GM12878 (cell line): ENCODE measurements at regions not wholly inside any gene's neighbourhood (a gene's known extent, or its start where the extent isn't known, plus 50 kb on each side); places are given as distances from the start of the nearest gene placed in this dataset.

Source experiments
- ATAC-seq: fragments of 200-7000 bp; cut with Tn5 transposase; 3 replicates; pipeline ENCODE4 v1.9.1; 2020; ENCODE audit warnings: mild to moderate bottlenecking, moderate library complexity
- BruUV-seq: library from RNA; stranded (reverse); fragments of 400-500 nt; replicated peaks from 2 replicates; lab custom pipeline; 2021; lab: Mats Ljungman, UMichigan
- CTCF ChIA-PET: fragments of 300-600 bp; sonication (Branson Sonifier 250); formaldehyde crosslinking; extraction: SDS; loops from one replicate; lab custom pipeline; 2021; ENCODE audit warnings: inconsistent platforms; lab: Yijun Ruan, JAX
- POLR2A ChIA-PET: fragments of 350-600 bp; formaldehyde crosslinking; extraction: SDS; loops from one replicate; lab custom pipeline; 2021; ENCODE audit warnings: inconsistent platforms; lab: Charles Lee
- RAD21 ChIA-PET: fragments of 300-600 bp; sonication (Branson Sonifier 250); formaldehyde crosslinking; loops from one replicate; lab custom pipeline; 2023; ENCODE audit warnings: antibody characterized with exemption; ENCODE audit not compliant: unreplicated experiment; lab: Charles Lee
- SMC1A ChIA-PET: fragments of 300-600 bp; sonication (Branson Sonifier 250); formaldehyde crosslinking; loops from one replicate; lab custom pipeline; 2023; ENCODE audit not compliant: unreplicated experiment, uncharacterized antibody; lab: Charles Lee
- DNase-seq: peaks from one replicate; pipeline ENCODE4 v3.0.0-alpha.2; 2011; ENCODE audit warnings: low read depth, low spot score
- FAIRE-seq: peaks from 3 replicates; lab custom pipeline; 2011; peaks lifted over from hg19 to GRCh38; lab: Jason Lieb, UNC
- H2AFZ ChIP-seq: 2 replicates; pipeline ENCODE4 v1.6.0; 2011; ENCODE audit warnings: low read depth, low read length, control low read depth; ENCODE audit not compliant: control insufficient read depth
- H3K27ac ChIP-seq: 2 replicates; pipeline ENCODE4 v1.5.1; 2011; ENCODE audit warnings: control low read depth; ENCODE audit not compliant: control insufficient read depth, insufficient read depth
- H3K27me3 ChIP-seq, 2 experiments: replicated peaks in 1 of 2; 2 replicates each; pipeline versions ENCODE4 v1.6.0 to v1.6.1; 2011; ENCODE audit warnings: low read length in 1 of 2; ENCODE audit not compliant: control insufficient read depth in 2 of 2, insufficient read depth in 2 of 2
- H3K36me3 ChIP-seq, 2 experiments: 2 replicates each; pipeline ENCODE4 v1.5.1; 2011; ENCODE audit warnings: low read length in 1 of 2; ENCODE audit not compliant: control insufficient read depth in 2 of 2, insufficient read depth in 2 of 2
- H3K4me1 ChIP-seq: 2 replicates; pipeline ENCODE4 v1.6.1; 2011; ENCODE audit warnings: mild to moderate bottlenecking, low read length, moderate library complexity, mixed read lengths; ENCODE audit not compliant: control insufficient read depth, insufficient read depth
- H3K4me2 ChIP-seq: 2 replicates; pipeline ENCODE4 v1.6.0; 2011; ENCODE audit warnings: control low read depth; ENCODE audit not compliant: control insufficient read depth, insufficient read depth
- H3K4me3 ChIP-seq: fragments of 200-600 bp; sonication (generic); 2 replicates; pipeline ENCODE4 v1.5.1; 2016
- H3K79me2 ChIP-seq: 2 replicates; pipeline ENCODE4 v1.6.0; 2011; ENCODE audit warnings: low read length; ENCODE audit not compliant: control insufficient read depth, insufficient read depth
- H3K9ac ChIP-seq: 2 replicates; pipeline ENCODE4 v1.8.0; 2011; ENCODE audit warnings: low read length, control low read depth, mixed read lengths; ENCODE audit not compliant: control insufficient read depth, insufficient read depth
- H3K9me3 ChIP-seq: replicated peaks from 3 replicates; pipeline ENCODE4 v1.5.1; 2011; ENCODE audit warnings: mild to moderate bottlenecking, low read length; ENCODE audit not compliant: control insufficient read depth, insufficient read depth
- H4K20me1 ChIP-seq: 2 replicates; pipeline ENCODE4 v1.6.0; 2011; ENCODE audit not compliant: control insufficient read depth, insufficient read depth
- ATF2 ChIP-seq: IDR thresholded peaks from 2 replicates; pipeline ENCODE4 v1.6.1; 2012; ENCODE audit warnings: low read length, inconsistent platforms
- BCL3 ChIP-seq: IDR thresholded peaks from 2 replicates; pipeline ENCODE4 v1.6.1; 2011; ENCODE audit warnings: borderline replicate concordance, low read depth, mild to moderate bottlenecking, moderate library complexity, low read length; ENCODE audit not compliant: insufficient read depth, poor library complexity, severe bottlenecking
- CBFB ChIP-seq: IDR thresholded peaks from 2 replicates; pipeline ENCODE4 v1.6.1; 2016; ENCODE audit warnings: antibody characterized with exemption, low read depth
- CHD2 ChIP-seq: IDR thresholded peaks from 2 replicates; pipeline ENCODE4 v1.6.1; 2011; ENCODE audit warnings: low read depth, low read length, improper control_type of control experiment, borderline replicate concordance
- HDGF ChIP-seq: fragments of 450-650 bp; IDR thresholded peaks from 2 replicates; pipeline ENCODE4 v1.6.1; 2016; ENCODE audit warnings: antibody characterized with exemption
- IKZF2 ChIP-seq, 2 experiments: fragments of 450-650 bp; IDR thresholded peaks; 2 replicates each; pipeline ENCODE4 v1.6.1; 2017; ENCODE audit warnings: mild to moderate bottlenecking in 2 of 2, moderate library complexity in 2 of 2
- MLLT1 ChIP-seq: fragments of 450-650 bp; IDR thresholded peaks from 2 replicates; pipeline ENCODE4 v1.6.1; 2016; ENCODE audit warnings: mild to moderate bottlenecking
- NFYB ChIP-seq: IDR thresholded peaks from 2 replicates; pipeline ENCODE4 v1.6.1; 2011; ENCODE audit warnings: low read depth, mild to moderate bottlenecking, low read length, improper control_type of control experiment, moderate library complexity; ENCODE audit not compliant: insufficient read depth
- POU2F2 ChIP-seq: IDR thresholded peaks from 3 replicates; pipeline ENCODE4 v1.6.1; 2011; ENCODE audit warnings: low read depth, mild to moderate bottlenecking, low read length, borderline replicate concordance
- RB1 ChIP-seq: fragments of 450-650 bp; formaldehyde crosslinking; IDR thresholded peaks from 2 replicates; pipeline ENCODE4 v1.6.1; 2017; ENCODE audit warnings: mild to moderate bottlenecking, borderline replicate concordance
- SMAD1 ChIP-seq: fragments of 450-650 bp; IDR thresholded peaks from 2 replicates; pipeline ENCODE4 v1.6.1; 2018; ENCODE audit warnings: mild to moderate bottlenecking, low read depth; ENCODE audit not compliant: partially characterized antibody
- SUPT20H ChIP-seq: IDR thresholded peaks from 2 replicates; pipeline ENCODE4 v1.6.1; 2011; ENCODE audit warnings: low read depth, mild to moderate bottlenecking, low read length, moderate library complexity, borderline replicate concordance; ENCODE audit not compliant: control insufficient read depth
- USF1 ChIP-seq: IDR thresholded peaks from 2 replicates; pipeline ENCODE4 v1.6.1; 2011; ENCODE audit warnings: borderline replicate concordance, low read depth, mild to moderate bottlenecking, moderate library complexity, mixed read lengths, low read length; ENCODE audit not compliant: insufficient read depth; ENCODE audit errors: extremely low read length
- USF2 ChIP-seq: IDR thresholded peaks from 2 replicates; pipeline ENCODE4 v1.6.1; 2011; ENCODE audit warnings: low read depth, low read length, improper control_type of control experiment, borderline replicate concordance
- ZNF24 ChIP-seq: fragments of 450-650 bp; IDR thresholded peaks from 2 replicates; pipeline ENCODE4 v1.6.1; 2017; ENCODE audit warnings: antibody characterized with exemption, mild to moderate bottlenecking
- WGBS: methylation state at CpG from one replicate; pipeline ENCODE4 v1.1.6; 2016; ENCODE audit warnings: low lambda C conversion rate; ENCODE audit not compliant: insufficient replicate concordance, insufficient coverage; ENCODE audit errors: missing lambda C conversion rate; 5-methylcytosine and 5-hydroxymethylcytosine counted together
- in situ Hi-C: fragments of 300-500 bp; cut with MboI; formaldehyde crosslinking; loops from 9 replicates; pipeline ENCODE4 v1.14.3; 2018; ENCODE audit warnings: mixed read lengths
- intact Hi-C: fragments of 100-400 bp; cut with micrococcal nuclease; formaldehyde crosslinking; loops from one replicate; pipeline ENCODE4 v1.14.2; 2022; ENCODE audit not compliant: unreplicated experiment

- TF ChIP-seq BCL3 (no peak), NFYB (no peak), SMAD1 (no peak), HDGF (no peak), USF2 (no peak)
Observed at GRCh38 chr14:85293612-85294234, 236.2 kb upstream of the FLRT2 start (continued).

- intact Hi-C loops: no loop called here
- H3K9me3 ChIP-seq: no peaks in the 10 kb centered on the region
- ATAC-seq (no peak), DNase-seq (no peak), FAIRE-seq (no peak)
- 0% methylated on average over 1 of the region's 1 CpG for WGBS
- H3K27ac ChIP-seq: no peak overlapping the region
- no peaks in the 10 kb centered on the region for H3K4me1 ChIP-seq
- no peak overlapping the region for H3K4me2 ChIP-seq
- no peaks in the 10 kb centered on the region for H4K20me1 ChIP-seq
- ChIA-PET SMC1A (no interaction called here), RAD21 (no interaction called here), CTCF (no interaction called here), POLR2A (no interaction called here)
- no peaks in the 10 kb centered on the region for H3K36me3 ChIP-seq
- no peaks in the 10 kb centered on the region for H3K79me2 ChIP-seq
- no peak overlapping the region for H3K9ac ChIP-seq
- no peak overlapping the region for H3K4me3 ChIP-seq
- BruUV-seq: no TSS peak
- no peaks in the 10 kb centered on the region for H3K27me3 ChIP-seq
- no peak overlapping the region for H2AFZ ChIP-seq
- in situ Hi-C loops: no loop called here
- TF ChIP-seq RB1 (no peak), CHD2 (no peak), SUPT20H (no peak), IKZF2 (IDR thresholded peaks at IDR 0.05) (no peak), MLLT1 (no peak), CBFB (no peak), POU2F2 (no peak), ZNF24 (no peak), USF1 (no peak), ATF2 (no peak)
Observed at GRCh38 chr14:85295318-85295717, 234.6 kb upstream of the FLRT2 start.
